ENCODE measurements at regions not wholly inside any gene's neighbourhood (a gene's known extent, or its start where the extent isn't known, plus 50 kb on each side); places are given as distances from the start of the nearest gene placed in this dataset.

- TF ChIP-seq CTCF (IDR thresholded peaks at IDR 0.05; ENCODE audit: insufficient read depth, low read depth, low read length, missing control alignments), result no peak
- H3K4me3 ChIP-seq (ENCODE audit: low read length), result no peak overlapping the region
- DNase-seq (ENCODE audit: low read depth), result no peak
Observed at GRCh38 chr2:12196495-12196894, 450.1 kb downstream of the LPIN1 start.

- no peak for TF ChIP-seq CTCF (IDR thresholded peaks at IDR 0.05; ENCODE audit: insufficient read depth, low read depth, low read length, missing control alignments)
- no peak overlapping the region for H3K4me3 ChIP-seq (ENCODE audit: low read length)
- DNase-seq (ENCODE audit: low read depth), result no peak
Observed at GRCh38 chr2:12197133-12197532, 450.7 kb downstream of the LPIN1 start.

GRCh38 chr2:12199491-12200211 lies 453.2 kb downstream of the LPIN1 start:
- H3K4me3 ChIP-seq (ENCODE audit: low read length), result no peak overlapping the region
- no peak for DNase-seq (ENCODE audit: low read depth)
- TF ChIP-seq CTCF (IDR thresholded peaks at IDR 0.05; ENCODE audit: insufficient read depth, low read depth, low read length, missing control alignments), result no peak

- TF ChIP-seq CTCF (IDR thresholded peaks at IDR 0.05; ENCODE audit: insufficient read depth, low read depth, low read length, missing control alignments), result no peak
- no peak for DNase-seq (ENCODE audit: low read depth)
- H3K4me3 ChIP-seq (ENCODE audit: low read length), result no peak overlapping the region
Observed at GRCh38 chr2:12201369-12201768, 454.9 kb downstream of the LPIN1 start.

- DNase-seq (ENCODE audit: low read depth), result no peak
- no peak for TF ChIP-seq CTCF (IDR thresholded peaks at IDR 0.05; ENCODE audit: insufficient read depth, low read depth, low read length, missing control alignments)
- no peak overlapping the region for H3K4me3 ChIP-seq (ENCODE audit: low read length)
Observed at GRCh38 chr2:12202313-12203075, 456.1 kb downstream of the LPIN1 start.

- no peak for TF ChIP-seq CTCF (IDR thresholded peaks at IDR 0.05; ENCODE audit: insufficient read depth, low read depth, low read length, missing control alignments)
- DNase-seq (ENCODE audit: low read depth), result no peak
Observed at GRCh38 chr2:12203528-12203927, 457.1 kb downstream of the LPIN1 start.

More at GRCh38 chr2:12203528-12203927, 457.1 kb downstream of the LPIN1 start:
- H3K4me3 ChIP-seq (ENCODE audit: low read length), result no peak overlapping the region
